ENCODE measurements at regions not wholly inside any gene's neighbourhood (a gene's known extent, or its start where the extent isn't known, plus 50 kb on each side); places are given as distances from the start of the nearest gene placed in this dataset.

GRCh38 chr2:122512091-122512490, 756.6 kb downstream of the TSN start:
- H3K4me1 ChIP-seq (ENCODE audit: control insufficient read depth in 5 of 5, insufficient read depth in 5 of 5, low read length in 5 of 5) = peaks cover 0 to 2% (median 0%) of the 10 kb centered on the region in 5 donors
- 80 to 83% methylated on average over 1 of the region's 1 CpG for WGBS, 2 donors

GRCh38 chr2:122514451-122514996, 759.1 kb downstream of the TSN start:
- H3K9ac ChIP-seq (ENCODE audit: insufficient read depth in 1 of 2, low read length in 2 of 2) = no peak overlapping the region
- H3K9me3 ChIP-seq (ENCODE audit: control insufficient read depth in 4 of 4, insufficient read depth in 3 of 4, low read length in 3 of 4) = no peaks in the 10 kb centered on the region
- no peaks in the 10 kb centered on the region for H3K27me3 ChIP-seq (ENCODE audit: control insufficient read depth in 3 of 3, insufficient read depth in 3 of 3, low read length in 2 of 3)
- 81 to 83% methylated on average over 7 of the region's 7 CpGs for whole genome bisulfite sequencing, 2 donors
- no peak for TF ChIP-seq CTCF (IDR thresholded peaks at IDR 0.05; ENCODE audit: control extremely low read depth, extremely low read depth)
- peaks cover 0 to 2% (median 0%) of the 10 kb centered on the region in 5 donors for H3K4me1 ChIP-seq (ENCODE audit: control insufficient read depth in 5 of 5, insufficient read depth in 5 of 5, low read length in 5 of 5)
- peak in 1 of 3 donors; percentile 60 for DNase-seq
- H3K27ac ChIP-seq (ENCODE audit: low read depth in 1 of 2, low read length in 1 of 2) = no peak overlapping the region
- no peak overlapping the region for H3K4me3 ChIP-seq
- no peaks in the 10 kb centered on the region for H3K36me3 ChIP-seq (ENCODE audit: control insufficient read depth in 4 of 4, insufficient read depth in 4 of 4, low read length in 4 of 4)
- no peak for ATAC-seq (ENCODE audit: insufficient read depth, low FRiP score)

More at GRCh38 chr2:122512091-122512490, 756.6 kb downstream of the TSN start:
- H3K27ac ChIP-seq (ENCODE audit: low read depth in 1 of 2, low read length in 1 of 2) = no peak overlapping the region
- no peaks in the 10 kb centered on the region for H3K36me3 ChIP-seq (ENCODE audit: control insufficient read depth in 4 of 4, insufficient read depth in 4 of 4, low read length in 4 of 4)
- H3K27me3 ChIP-seq (ENCODE audit: control insufficient read depth in 3 of 3, insufficient read depth in 3 of 3, low read length in 2 of 3) = no peaks in the 10 kb centered on the region
- no peak for TF ChIP-seq CTCF (IDR thresholded peaks at IDR 0.05; ENCODE audit: control extremely low read depth, extremely low read depth)
- H3K4me3 ChIP-seq = no peak overlapping the region
- no peaks in the 10 kb centered on the region for H3K9me3 ChIP-seq (ENCODE audit: control insufficient read depth in 4 of 4, insufficient read depth in 3 of 4, low read length in 3 of 4)
- ATAC-seq (ENCODE audit: insufficient read depth, low FRiP score) (no peak), DNase-seq (no peak)
- no peak overlapping the region for H3K9ac ChIP-seq (ENCODE audit: insufficient read depth in 1 of 2, low read length in 2 of 2)

GRCh38 chr2:122515731-122516290, 760.4 kb downstream of the TSN start:
- Histone ChIP-seq H3K4me3 (no peak overlapping the region), H3K27ac (ENCODE audit: low read depth in 1 of 2, low read length in 1 of 2) (no peak overlapping the region), H3K9ac (ENCODE audit: insufficient read depth in 1 of 2, low read length in 2 of 2) (no peak overlapping the region), H3K27me3 (ENCODE audit: control insufficient read depth in 3 of 3, insufficient read depth in 3 of 3, low read length in 2 of 3) (no peaks in the 10 kb centered on the region), H3K36me3 (ENCODE audit: control insufficient read depth in 4 of 4, insufficient read depth in 4 of 4, low read length in 4 of 4) (no peaks in the 10 kb centered on the region), H3K9me3 (ENCODE audit: control insufficient read depth in 4 of 4, insufficient read depth in 3 of 4, low read length in 3 of 4) (no peaks in the 10 kb centered on the region), H3K4me1 (ENCODE audit: control insufficient read depth in 5 of 5, insufficient read depth in 5 of 5, low read length in 5 of 5) (peaks cover 0 to 2% (median 0%) of the 10 kb centered on the region in 5 donors)
- ATAC-seq (ENCODE audit: insufficient read depth, low FRiP score) (no peak), DNase-seq (no peak)
- no peak for TF ChIP-seq CTCF (IDR thresholded peaks at IDR 0.05; ENCODE audit: control extremely low read depth, extremely low read depth)
- WGBS, 2 donors = 78 to 79% methylated on average over 5 of the region's 5 CpGs

DNA sequence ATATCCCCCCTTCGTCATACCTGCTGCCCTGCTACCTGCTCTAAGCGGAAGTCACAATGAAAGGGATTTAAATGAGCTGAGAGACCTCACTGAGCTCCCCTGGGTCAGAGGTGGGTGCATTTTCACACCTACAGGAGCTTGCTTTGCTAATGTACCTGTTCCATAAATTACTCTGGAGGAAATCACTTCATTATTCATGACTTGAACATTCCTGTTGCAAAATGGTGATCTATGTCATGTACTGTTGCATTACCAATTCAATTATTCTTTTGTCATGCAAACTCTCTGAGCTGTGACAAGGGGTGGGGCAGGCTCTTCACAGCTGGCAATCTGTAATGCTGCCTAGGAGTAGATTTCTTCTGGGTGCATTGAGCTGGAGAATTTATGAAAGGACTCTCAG, 761.3 kb downstream of the TSN start:
- 83 to 95% methylated on average over 2 of the region's 2 CpGs for WGBS, 2 donors
- no peak for TF ChIP-seq CTCF (IDR thresholded peaks at IDR 0.05; ENCODE audit: control extremely low read depth, extremely low read depth)
- ATAC-seq (ENCODE audit: insufficient read depth, low FRiP score) = no peak
- H3K27ac ChIP-seq (ENCODE audit: low read depth in 1 of 2, low read length in 1 of 2) = no peak overlapping the region
- DNase-seq = no peak
- peaks cover 0 to 1% (median 0%) of the 10 kb centered on the region in 5 donors for H3K4me1 ChIP-seq (ENCODE audit: control insufficient read depth in 5 of 5, insufficient read depth in 5 of 5, low read length in 5 of 5)
- no peak overlapping the region for H3K9ac ChIP-seq (ENCODE audit: insufficient read depth in 1 of 2, low read length in 2 of 2)
- H3K36me3 ChIP-seq (ENCODE audit: control insufficient read depth in 4 of 4, insufficient read depth in 4 of 4, low read length in 4 of 4) = no peaks in the 10 kb centered on the region
- H3K4me3 ChIP-seq = no peak overlapping the region
- no peaks in the 10 kb centered on the region for H3K9me3 ChIP-seq (ENCODE audit: control insufficient read depth in 4 of 4, insufficient read depth in 3 of 4, low read length in 3 of 4)
- no peaks in the 10 kb centered on the region for H3K27me3 ChIP-seq (ENCODE audit: control insufficient read depth in 3 of 3, insufficient read depth in 3 of 3, low read length in 2 of 3)
